ENCODE measurements at regions not wholly inside any gene's neighbourhood (a gene's known extent, or its start where the extent isn't known, plus 50 kb on each side); places are given as distances from the start of the nearest gene placed in this dataset.
A peak's percentile ranks its signal among the peaks of the same experiment; 100 is the strongest.
"Not testable (repeated sequence)": the region's sequence is repeated elsewhere in the genome, so short reads cannot be mapped to it uniquely, and the experiment has no call there.

DNA sequence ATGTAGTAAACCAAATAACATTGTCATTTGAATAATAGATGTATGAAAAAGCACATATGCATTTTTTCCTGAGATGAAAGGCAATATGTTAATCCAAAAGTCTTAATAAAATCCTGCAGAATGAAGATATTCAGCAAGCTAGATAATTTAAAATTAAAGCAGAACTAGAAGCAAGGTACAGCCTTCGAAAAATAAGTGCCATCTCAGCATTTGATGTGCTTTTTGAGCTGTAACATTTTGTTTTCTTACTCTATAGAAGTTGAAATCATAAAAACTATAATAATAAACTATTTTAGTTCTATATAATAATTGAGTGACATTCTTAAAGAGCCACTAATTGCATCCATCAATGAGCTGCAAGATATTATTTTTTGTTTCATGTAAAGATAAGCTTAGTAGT lies 410.4 kb upstream of the TRAM1L1 start:
- in situ Hi-C loops (cut with HindIII; ENCODE audit: low pct_ligation_motif_present, low pct_unique_long_range_greater_than_20kb, low sequenced_read_pairs), result no loop called here

DNA sequence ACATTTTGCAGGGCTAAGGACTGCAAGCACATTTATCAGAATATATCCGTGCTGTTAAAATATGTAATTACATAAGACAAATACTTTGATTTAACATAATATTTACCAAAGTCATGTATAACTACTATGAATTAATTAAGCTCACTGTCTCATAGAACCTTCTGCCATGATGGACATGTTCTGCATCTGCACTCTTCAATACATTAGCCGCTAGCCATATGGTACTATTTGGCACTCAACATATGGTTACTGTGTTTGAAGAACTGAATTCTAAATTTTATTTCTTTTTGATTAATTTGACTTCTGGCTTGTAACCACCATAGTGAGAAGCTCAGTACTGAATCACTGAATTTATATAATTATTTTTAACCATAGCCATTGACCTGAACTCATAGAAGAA lies 427.0 kb upstream of the TRAM1L1 start:
- no peak for DNase-seq
- in situ Hi-C loops (cut with HindIII; ENCODE audit: low pct_ligation_motif_present, low pct_unique_long_range_greater_than_20kb, low sequenced_read_pairs), result no loop called here

More for the DNA sequence above, 410.4 kb upstream of the TRAM1L1 start:
- no peak for DNase-seq

DNA sequence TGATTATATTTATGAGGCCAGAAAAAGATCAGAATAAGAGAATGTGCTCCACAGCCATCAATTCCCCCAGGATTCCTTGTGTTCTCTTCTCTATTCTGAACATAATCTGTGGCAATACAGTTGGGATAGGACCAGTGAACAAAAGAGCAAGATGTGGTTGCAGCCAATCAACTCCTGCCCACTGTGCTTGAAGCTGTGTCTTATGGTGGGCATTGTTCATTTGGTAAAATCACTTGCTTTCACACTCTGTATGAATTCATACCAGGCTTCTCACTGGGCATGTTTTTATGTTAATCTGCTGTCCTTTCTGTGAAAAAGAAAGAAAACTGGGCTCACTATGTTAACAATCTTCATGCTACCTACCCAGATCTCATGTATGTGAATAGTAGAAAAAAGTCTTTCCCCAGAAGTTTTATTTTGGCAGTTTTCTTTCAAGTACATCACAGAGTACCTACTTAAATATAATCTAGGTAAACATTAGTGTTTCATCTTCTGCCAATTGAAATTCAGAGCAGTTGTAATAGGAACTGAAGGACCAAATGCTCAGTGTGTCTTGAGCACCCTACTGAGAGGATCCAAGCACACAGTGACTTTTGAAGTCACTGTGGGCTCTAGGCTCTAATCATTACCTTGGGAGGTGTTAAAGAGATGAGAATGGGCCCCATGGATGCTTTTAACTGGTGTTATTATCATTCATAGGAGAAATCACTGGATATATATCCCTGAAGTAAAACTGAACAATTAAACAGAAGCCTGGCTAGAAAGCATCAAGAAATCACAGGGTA lies 429.2 kb upstream of the TRAM1L1 start:
- DNase-seq, result no peak

DNA sequence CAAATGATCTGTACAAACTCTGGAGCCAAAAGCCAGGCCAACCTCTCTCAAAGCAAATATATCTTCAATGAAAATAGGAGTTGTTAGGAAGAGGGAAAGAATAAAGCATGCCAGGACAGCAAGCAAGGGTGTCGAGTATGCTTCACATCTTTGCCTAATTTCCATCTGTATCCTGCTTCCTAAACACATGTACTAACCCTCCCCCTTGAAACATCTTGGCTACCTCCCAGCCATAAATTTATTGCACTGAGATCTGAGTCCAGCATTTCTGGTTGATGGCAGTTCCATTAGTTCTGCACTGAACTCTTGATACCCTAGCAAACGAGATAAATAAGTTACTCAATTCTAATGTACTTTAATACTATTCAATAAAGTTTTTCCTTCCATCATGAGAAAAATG lies 430.5 kb upstream of the TRAM1L1 start:
- DNase-seq, result no peak
- in situ Hi-C loops (cut with HindIII; ENCODE audit: low pct_ligation_motif_present, low pct_unique_long_range_greater_than_20kb, low sequenced_read_pairs), result no loop called here

More for the DNA sequence above, 429.2 kb upstream of the TRAM1L1 start:
- in situ Hi-C loops (cut with HindIII; ENCODE audit: low pct_ligation_motif_present, low pct_unique_long_range_greater_than_20kb, low sequenced_read_pairs), result no loop called here

DNA sequence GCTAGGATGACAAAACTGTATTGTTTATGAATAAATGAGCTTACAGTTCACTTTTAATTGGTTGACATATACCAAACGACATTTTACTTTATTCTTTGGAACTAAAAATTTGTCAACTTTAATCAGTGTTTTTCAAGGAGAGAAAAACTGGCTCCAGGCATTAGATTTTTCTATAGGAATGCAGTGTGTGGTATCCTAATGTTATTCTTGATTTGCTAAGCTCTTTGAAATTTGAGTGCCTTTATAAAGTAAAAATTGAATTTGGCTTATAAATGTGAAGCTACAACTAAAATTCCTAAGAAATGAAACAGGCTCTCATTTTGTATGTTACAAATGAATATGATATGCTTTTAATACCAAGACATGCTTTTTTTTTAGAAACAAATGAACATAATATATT lies 442.2 kb upstream of the TRAM1L1 start:
- DNase-seq, result no peak
- in situ Hi-C loops (cut with HindIII; ENCODE audit: low pct_ligation_motif_present, low pct_unique_long_range_greater_than_20kb, low sequenced_read_pairs), result no loop called here

DNA sequence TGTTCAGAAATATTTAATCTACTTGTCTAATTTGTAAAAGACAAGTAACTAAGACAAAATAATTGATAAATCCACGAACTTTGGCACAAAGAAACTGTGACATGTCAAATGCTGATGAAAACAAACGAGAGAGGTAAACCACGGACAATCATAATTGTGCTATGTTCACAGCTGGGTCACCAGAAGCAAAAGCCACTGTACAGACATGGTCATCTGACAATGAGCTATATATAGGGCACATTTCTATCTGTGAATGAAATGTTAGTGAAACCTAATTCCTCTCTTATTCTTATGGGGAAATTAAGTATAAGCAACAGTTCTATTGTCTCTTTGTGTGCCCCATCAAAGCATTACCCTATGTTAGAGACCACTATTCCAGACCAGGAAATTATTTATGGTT lies 444.0 kb upstream of the TRAM1L1 start:
- in situ Hi-C loops (cut with HindIII; ENCODE audit: low pct_ligation_motif_present, low pct_unique_long_range_greater_than_20kb, low sequenced_read_pairs), result no loop called here
- DNase-seq, result no peak

DNA sequence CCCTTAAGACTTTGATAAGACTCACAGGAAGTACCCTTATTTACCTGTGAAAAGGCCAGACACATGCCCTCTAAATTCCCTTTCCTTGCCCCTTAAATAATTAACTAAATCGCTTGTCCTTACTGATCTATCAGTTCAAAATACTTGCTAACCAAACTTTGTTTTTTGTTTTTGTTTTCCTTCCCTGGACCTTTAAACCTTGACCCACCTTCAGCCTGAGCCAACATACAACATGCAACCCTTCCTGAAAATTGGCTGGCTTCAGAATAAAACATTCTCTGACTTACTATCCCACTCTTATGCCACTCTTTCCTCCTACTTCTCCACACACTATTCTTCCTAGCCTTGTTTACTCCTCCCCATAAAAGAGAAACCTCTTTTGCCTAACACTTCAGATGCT lies 448.1 kb upstream of the TRAM1L1 start:
- in situ Hi-C loops (cut with HindIII; ENCODE audit: low pct_ligation_motif_present, low pct_unique_long_range_greater_than_20kb, low sequenced_read_pairs), result no loop called here
- no peak for DNase-seq

DNA sequence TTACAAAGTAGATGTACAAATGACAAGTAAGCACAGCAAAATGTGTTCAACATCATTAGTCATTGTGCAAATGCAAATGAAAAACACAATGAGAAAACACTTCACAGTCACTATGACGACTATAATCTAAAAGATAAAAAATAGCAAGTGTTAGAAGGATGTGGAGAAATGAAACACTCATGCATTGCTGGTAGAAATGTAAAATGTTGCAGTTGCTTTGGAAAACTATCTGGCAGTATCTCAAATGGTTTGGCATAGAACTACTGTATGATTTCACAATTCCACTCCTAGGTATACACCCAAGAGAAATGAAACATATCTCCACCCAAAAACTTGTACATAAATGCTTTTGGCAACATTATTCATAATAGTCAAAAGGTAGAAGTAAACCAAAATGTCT lies 459.7 kb upstream of the TRAM1L1 start:
- no peak for DNase-seq
- in situ Hi-C loops (cut with HindIII; ENCODE audit: low pct_ligation_motif_present, low pct_unique_long_range_greater_than_20kb, low sequenced_read_pairs), result no loop called here

DNA sequence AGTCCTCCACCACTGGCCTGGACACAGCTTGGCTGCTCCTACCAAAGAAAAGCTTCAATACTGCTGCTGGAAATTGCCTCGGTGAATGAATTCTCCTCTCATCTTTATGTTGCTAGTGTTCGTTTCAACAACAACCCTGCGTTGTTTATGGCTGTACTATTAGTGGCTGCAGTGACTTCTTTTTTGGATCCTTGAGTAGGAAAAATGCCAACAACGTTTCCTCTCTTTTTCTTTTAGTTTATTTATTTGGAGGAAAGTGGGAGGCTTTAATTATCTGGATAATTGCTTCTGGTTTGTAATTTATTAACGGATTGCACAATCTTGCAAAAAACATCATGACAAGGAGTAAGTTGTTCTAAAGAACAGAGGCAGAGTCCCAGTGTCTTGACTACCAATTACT lies 464.1 kb upstream of the TRAM1L1 start:
- no peak for DNase-seq
- in situ Hi-C loops (cut with HindIII; ENCODE audit: low pct_ligation_motif_present, low pct_unique_long_range_greater_than_20kb, low sequenced_read_pairs), result no loop called here

DNA sequence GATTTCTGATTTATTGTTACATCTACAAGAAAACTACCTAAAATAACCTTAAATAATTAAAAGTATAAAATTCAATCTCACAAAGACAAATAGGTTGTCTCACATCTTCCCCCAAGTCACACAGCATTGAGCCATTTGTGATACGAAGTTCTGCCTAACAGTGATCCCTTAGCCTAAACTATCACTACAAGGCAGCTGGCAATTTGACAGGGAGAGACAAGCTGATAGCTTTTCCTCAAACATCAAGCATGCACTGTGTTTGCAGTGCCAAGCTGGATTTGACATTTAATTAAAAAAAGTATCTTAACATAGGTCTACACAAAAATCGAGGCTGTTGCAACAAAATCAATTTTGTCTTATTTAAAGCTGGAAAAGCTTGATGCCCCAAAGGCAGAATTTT lies 464.7 kb upstream of the TRAM1L1 start:
- in situ Hi-C loops (cut with HindIII; ENCODE audit: low pct_ligation_motif_present, low pct_unique_long_range_greater_than_20kb, low sequenced_read_pairs), result no loop called here

DNA sequence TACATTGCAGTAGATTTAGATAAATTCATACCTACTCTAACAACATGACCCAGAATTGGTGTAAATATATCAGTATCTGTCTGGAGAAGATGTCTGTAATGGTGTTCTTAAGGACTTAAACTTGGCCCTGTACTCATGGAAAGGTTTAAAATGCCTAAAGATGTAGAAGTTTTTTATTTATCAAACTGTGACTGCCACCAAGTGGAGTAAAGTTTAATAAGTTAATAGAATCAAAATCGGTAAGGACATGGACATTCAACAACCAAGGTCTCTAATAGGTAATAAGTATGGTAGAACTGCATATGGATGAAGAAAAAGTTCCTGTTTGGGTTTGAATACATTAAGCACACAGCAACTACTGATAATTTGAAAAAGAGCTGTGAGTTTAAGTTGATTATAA lies 474.0 kb upstream of the NDST3 start:
- in situ Hi-C loops (cut with HindIII; ENCODE audit: low pct_ligation_motif_present, low pct_unique_long_range_greater_than_20kb, low sequenced_read_pairs), result no loop called here
- peak; percentile 54 for DNase-seq

More for the DNA sequence above, 464.7 kb upstream of the TRAM1L1 start:
- no peak for DNase-seq

DNA sequence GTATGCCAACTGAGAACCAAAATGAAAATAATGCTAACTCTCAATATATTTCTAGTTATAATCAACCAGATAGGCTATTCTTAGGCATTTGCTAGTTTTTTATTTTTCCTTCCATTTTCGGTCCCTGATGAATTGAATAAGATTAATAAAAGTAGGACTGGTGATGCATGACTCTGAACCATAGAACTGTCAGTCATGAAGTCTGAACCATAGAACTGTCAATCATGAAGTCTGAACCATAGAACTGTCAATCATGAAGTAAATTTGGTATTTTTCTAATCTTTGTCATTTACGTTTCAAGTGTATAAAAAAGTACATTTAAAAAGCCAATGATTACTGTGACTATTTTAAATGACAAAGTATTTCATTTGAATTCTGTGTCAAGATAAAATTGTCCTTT lies 460.2 kb upstream of the NDST3 start:
- in situ Hi-C loops (cut with HindIII; ENCODE audit: low pct_ligation_motif_present, low pct_unique_long_range_greater_than_20kb, low sequenced_read_pairs), result no loop called here

DNA sequence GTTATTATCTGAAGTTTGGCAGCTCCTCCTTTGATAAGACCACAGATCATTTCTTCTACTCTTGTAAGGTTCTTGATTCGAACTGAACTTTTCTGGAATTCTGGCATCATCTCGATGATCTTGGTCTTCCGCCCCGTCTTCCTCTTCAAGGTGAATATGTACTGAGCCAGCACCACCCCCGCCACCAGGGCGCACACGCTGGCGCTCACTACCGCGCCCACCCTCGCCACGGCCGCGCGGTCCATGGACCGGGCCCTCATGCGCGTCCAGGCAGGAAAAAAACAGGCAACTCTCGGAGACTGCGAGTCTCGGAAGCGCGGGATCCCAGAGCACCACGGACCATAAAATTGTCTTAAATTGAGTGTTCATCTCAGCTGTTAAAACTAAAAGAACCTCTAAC lies 458.4 kb upstream of the NDST3 start:
- no peak for DNase-seq
- in situ Hi-C loops (cut with HindIII; ENCODE audit: low pct_ligation_motif_present, low pct_unique_long_range_greater_than_20kb, low sequenced_read_pairs), result no loop called here

More for the DNA sequence above, 460.2 kb upstream of the NDST3 start:
- DNase-seq, result no peak

DNA sequence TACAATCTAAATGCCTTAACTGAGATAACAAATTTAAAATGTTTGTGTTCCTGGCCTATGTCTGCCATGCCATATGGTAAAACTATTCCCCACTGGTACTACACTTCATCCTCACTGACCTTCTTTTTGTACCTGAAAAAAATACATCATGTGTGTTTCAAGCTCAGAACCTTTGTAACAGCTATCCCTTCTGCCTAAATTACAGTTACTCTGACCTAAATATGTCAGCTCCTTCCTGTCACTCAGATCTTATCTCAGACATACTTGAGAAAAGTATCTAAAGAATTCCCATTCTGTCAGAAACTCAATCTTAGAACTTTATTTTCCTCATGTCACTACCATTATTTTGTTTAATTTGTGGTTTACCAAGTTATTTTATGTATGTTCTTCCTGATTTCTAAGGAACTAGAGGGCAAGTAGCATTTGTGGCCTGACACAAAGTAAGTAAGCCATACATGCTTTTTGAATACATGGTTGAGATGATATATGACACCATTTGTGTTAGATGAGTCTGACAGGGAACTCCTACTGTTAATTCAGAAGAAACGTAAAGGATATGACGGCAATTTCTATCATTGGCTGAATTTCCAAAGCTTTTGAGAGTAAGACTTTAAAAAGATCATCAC lies 456.5 kb upstream of the NDST3 start:
- in situ Hi-C loops (cut with HindIII; ENCODE audit: low pct_ligation_motif_present, low pct_unique_long_range_greater_than_20kb, low sequenced_read_pairs), result no loop called here

DNA sequence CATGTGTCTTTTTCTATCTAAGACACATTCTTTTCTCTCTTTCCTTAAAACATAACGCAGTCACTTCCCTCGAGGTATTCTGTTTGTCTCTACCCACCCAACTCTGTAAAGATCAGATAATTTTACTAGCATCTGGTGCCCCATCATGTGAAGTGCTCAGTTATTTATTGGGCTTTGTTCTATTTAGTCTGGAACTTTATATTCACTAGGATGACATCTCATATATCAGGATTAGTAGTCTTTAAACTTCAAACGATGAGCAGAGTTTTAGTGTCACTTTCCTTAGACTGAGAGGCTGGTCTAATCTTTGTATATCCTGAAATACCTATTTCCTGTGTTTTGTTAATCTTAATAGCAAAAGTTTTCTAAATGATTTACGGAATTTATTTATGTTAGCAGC lies 445.5 kb upstream of the NDST3 start:
- in situ Hi-C loops (cut with HindIII; ENCODE audit: low pct_ligation_motif_present, low pct_unique_long_range_greater_than_20kb, low sequenced_read_pairs), result no loop called here
- no peak for DNase-seq

More for the DNA sequence above, 456.5 kb upstream of the NDST3 start:
- no peak for DNase-seq

DNA sequence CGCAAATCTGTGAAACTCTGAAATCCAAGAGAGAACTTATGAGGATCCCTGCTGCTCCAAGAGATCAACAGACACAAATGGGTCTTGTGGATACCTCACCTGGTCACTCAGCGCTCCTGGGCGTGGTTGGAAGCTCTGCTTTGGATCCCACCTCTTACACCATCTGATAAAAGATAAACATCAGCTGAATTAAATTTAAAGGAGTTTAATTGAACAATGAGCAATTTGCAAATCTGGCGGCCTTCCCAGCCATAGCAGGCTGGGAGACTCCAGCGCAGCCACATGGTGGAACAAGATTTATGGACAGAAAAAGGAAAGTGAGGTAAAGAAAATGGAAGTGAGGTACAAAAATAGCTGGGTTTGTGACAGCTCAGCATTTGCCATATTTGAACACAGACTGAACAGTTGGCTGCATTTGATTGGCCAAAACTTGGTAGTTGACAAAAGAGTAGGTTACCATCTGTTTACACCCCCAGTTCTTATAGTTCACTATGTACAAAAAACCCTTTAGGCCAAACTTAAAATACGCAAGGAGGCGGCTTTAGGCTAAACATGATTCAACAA lies 437.3 kb upstream of the NDST3 start:
- in situ Hi-C loops (cut with HindIII; ENCODE audit: low pct_ligation_motif_present, low pct_unique_long_range_greater_than_20kb, low sequenced_read_pairs), result no loop called here
- no peak for DNase-seq

DNA sequence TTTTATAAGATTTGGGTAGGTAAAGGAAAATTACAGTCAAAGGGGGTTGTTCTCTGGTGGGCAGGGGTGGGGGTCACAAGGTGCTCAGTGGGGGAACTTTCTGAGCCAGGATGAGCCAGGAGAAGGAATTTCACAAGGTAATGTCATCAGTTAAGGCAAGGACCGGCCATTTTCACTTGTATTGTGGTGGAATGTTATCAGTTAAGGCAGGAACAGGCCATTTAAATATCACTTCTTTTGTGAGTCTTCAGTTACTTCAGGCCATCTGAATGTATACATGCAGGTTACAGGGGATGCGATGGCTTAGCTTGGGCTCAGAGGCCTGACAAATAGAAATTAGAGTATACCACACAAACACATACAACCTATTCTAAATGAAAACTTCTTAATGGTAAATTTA lies 434.9 kb upstream of the NDST3 start:
- in situ Hi-C loops (cut with HindIII; ENCODE audit: low pct_ligation_motif_present, low pct_unique_long_range_greater_than_20kb, low sequenced_read_pairs), result not testable (repeated sequence)

DNA sequence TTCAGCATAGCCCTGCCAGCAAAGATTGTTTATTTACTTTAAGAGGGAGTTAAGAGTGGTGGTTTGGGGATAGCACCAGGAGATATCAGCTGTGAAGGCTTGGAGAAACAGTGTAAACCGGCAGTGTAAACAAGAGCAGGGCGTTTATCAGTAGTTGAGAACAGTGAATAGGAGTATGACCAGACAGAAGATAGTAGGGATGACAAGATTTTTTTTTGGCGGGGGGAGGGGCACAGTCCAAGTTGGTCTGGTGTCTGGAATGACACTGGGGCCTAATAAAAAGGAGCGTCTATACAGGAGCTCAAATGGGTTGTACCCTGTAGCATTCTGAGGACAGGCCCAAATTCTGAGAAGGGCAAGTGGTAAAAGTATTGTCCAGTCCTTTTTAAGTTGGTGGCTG lies 433.4 kb upstream of the NDST3 start:
- DNase-seq; in situ Hi-C loops (cut with HindIII; ENCODE audit: low pct_ligation_motif_present, low pct_unique_long_range_greater_than_20kb, low sequenced_read_pairs): not testable (repeated sequence)

More for the DNA sequence above, 434.9 kb upstream of the NDST3 start:
- not testable (repeated sequence) for DNase-seq

DNA sequence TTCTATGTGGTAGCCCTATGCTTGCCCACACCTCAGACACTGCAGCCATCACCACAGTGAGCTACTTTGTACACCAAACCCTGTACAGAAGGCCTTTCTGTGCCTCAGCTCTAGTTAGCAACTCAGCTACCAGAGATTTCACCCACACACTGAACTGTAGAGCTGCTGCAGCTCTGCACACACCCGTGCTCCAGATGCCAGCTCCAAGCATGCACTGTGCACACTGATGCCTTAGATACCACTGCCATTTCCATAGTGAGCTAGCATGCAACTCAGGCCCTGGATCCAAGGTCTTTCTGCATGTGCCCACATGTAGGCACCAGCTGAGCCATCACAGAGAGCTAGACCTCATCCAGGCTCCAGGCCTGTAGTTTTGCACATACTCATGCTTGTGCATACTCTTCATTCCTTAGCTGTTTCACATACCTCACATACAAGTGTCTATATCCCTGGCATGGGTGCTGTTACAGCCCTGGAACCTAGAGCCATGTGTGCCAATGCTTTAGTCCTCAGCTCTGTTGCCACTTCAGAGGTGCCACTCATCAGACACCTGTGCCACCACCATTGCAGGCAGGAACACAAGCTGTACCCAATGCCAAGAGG lies 423.5 kb upstream of the NDST3 start:
- in situ Hi-C loops (cut with HindIII; ENCODE audit: low pct_ligation_motif_present, low pct_unique_long_range_greater_than_20kb, low sequenced_read_pairs), result no loop called here
- no peak for DNase-seq
